Stomach (tissue), 8 donors: ENCODE measurements at regions not wholly inside any gene's neighbourhood (a gene's known extent, or its start where the extent isn't known, plus 50 kb on each side); places are given as distances from the start of the nearest gene placed in this dataset.

Experiments
- DNase-seq, 2 donors: peaks; one replicate each; pipeline versions ENCODE4 v3.0.0 to v3.0.0-alpha.2; 2013 to 2019
- H3K27ac ChIP-seq, 5 donors: fragments of 200-600 bp in 4 of 5; sonication (generic) in 4 of 5; one replicate each; pipeline ENCODE4 v1.5.1; 2013 to 2019; ENCODE audit warnings: mild to moderate bottlenecking in 1 of 5, moderate library complexity in 1 of 5
- H3K27me3 ChIP-seq, 3 donors: fragments of 200-600 bp; sonication (generic); one replicate each; pipeline ENCODE4 v1.5.1; 2017 to 2019; ENCODE audit warnings: mixed run types in 1 of 3
- H3K36me3 ChIP-seq, 4 donors: fragments of 200-600 bp; sonication (generic); 1 replicate in 3 of 4; 2 replicates in 1 of 4; pipeline ENCODE4 v1.5.1; 2016 to 2019
- H3K4me1 ChIP-seq, 4 donors: fragments of 200-600 bp; sonication (generic); one replicate each; pipeline ENCODE4 v1.5.1; 2016 to 2019
- H3K4me3 ChIP-seq, 4 donors: fragments of 200-600 bp; sonication (generic) in 3 of 4; one replicate each; pipeline ENCODE4 v1.5.1; 2016 to 2019; ENCODE audit warnings: mild to moderate bottlenecking in 1 of 4
- H3K9me3 ChIP-seq, 4 donors: fragments of 200-600 bp; sonication (generic); one replicate each; pipeline ENCODE4 v1.5.1; 2016 to 2019
- CTCF ChIP-seq, 7 experiments: fragments of 450-650 bp in 4 of 7; fragments of 200-600 bp in 3 of 7; sonication (generic) in 3 of 7; IDR thresholded peaks; one replicate each; pipeline ENCODE4 v1.5.1; 2016 to 2019; ENCODE audit warnings: antibody characterized with exemption in 7 of 7, control low read depth in 2 of 7, mild to moderate bottlenecking in 1 of 7
- EP300 ChIP-seq: sonication (generic); formaldehyde crosslinking; IDR thresholded peaks from one replicate; pipeline ENCODE4 v1.6.1; 2017; ENCODE audit warnings: antibody characterized with exemption
- POLR2A ChIP-seq, 4 donors: fragments of 450-650 bp; IDR thresholded peaks; one replicate each; pipeline ENCODE4 v1.6.1; 2016; ENCODE audit warnings: antibody characterized with exemption in 4 of 4, control low read depth in 2 of 4, mild to moderate bottlenecking in 1 of 4, moderate library complexity in 1 of 4
- POLR2AphosphoS5 ChIP-seq, 3 donors: sonication (generic); formaldehyde crosslinking; IDR thresholded peaks; one replicate each; pipeline ENCODE4 v1.6.1; 2016; ENCODE audit warnings: antibody characterized with exemption in 3 of 3
- WGBS, 5 donors: extraction: QIAGEN DNeasy Blood & Tissue Kit in 3 of 5; methylation state at CpG; one replicate each; pipeline versions ENCODE4 v1.1.5 to v1.1.7; 2013 to 2018; 5-methylcytosine and 5-hydroxymethylcytosine counted together
- intact Hi-C: fragments of 100-400 bp; cut with DNase I; formaldehyde crosslinking; loops from one replicate; pipeline ENCODE4 v1.15.1; 2023; ENCODE audit warnings: low total_unique reads
- donor health status: healthy with polysubstance abuse.
- donor health status: Bipolar disorder and iron deficiency.
- donor health status: healthy.

- intact Hi-C loops: no loop called here
- no peak for TF ChIP-seq EP300
- TF ChIP-seq CTCF (IDR thresholded peaks at IDR 0.05): no peak
- no peak for TF ChIP-seq POLR2A (IDR thresholded peaks at IDR 0.05)
- no peak for TF ChIP-seq POLR2AphosphoS5 (IDR thresholded peaks at IDR 0.05)
- 67 to 97% (median 85%) methylated on average over 3 of the region's 3 CpGs for WGBS, 5 donors
- Histone ChIP-seq H3K27ac (no peak overlapping the region), H3K4me3 (no peak overlapping the region), H3K4me1 (no peaks in the 10 kb centered on the region), H3K27me3 (no peaks in the 10 kb centered on the region), H3K36me3 (no peaks in the 10 kb centered on the region), H3K9me3 (no peaks in the 10 kb centered on the region)
- DNase-seq: no peak
Observed at GRCh38 chrX:20954014-20954413, 420.2 kb upstream of the CNKSR2 start.

GRCh38 chrX:20952180-20952579 lies 422.0 kb upstream of the CNKSR2 start:
- Histone ChIP-seq H3K9me3 (no peaks in the 10 kb centered on the region), H3K27ac (no peak overlapping the region), H3K27me3 (no peaks in the 10 kb centered on the region), H3K36me3 (no peaks in the 10 kb centered on the region), H3K4me3 (no peak overlapping the region), H3K4me1 (no peaks in the 10 kb centered on the region)
- no peak for TF ChIP-seq EP300
- no peak for TF ChIP-seq POLR2AphosphoS5 (IDR thresholded peaks at IDR 0.05)
- no peak for TF ChIP-seq POLR2A (IDR thresholded peaks at IDR 0.05)
- no peak for TF ChIP-seq CTCF (IDR thresholded peaks at IDR 0.05)
- 69 to 85% (median 76%) methylated on average over 3 of the region's 3 CpGs for WGBS, 5 donors
- intact Hi-C loops: no loop called here
- DNase-seq: no peak

- no peaks in the 10 kb centered on the region for H3K9me3 ChIP-seq
- no peaks in the 10 kb centered on the region for H3K4me1 ChIP-seq
- intact Hi-C loops: no loop called here
- DNase-seq: no peak
- WGBS, 5 donors: 37 to 58% (median 40%) methylated on average over 4 to 5 of the region's 5 CpGs
- H3K27ac ChIP-seq: no peak overlapping the region
- TF ChIP-seq POLR2AphosphoS5 (IDR thresholded peaks at IDR 0.05): no peak
- no peak for TF ChIP-seq EP300
- TF ChIP-seq CTCF (IDR thresholded peaks at IDR 0.05): no peak
- H3K4me3 ChIP-seq: no peak overlapping the region
- H3K36me3 ChIP-seq: no peaks in the 10 kb centered on the region
- H3K27me3 ChIP-seq: no peaks in the 10 kb centered on the region
Observed at GRCh38 chrX:20951016-20951810, 423.0 kb upstream of the CNKSR2 start.

GRCh38 chrX:20947411-20947912 lies 426.8 kb upstream of the CNKSR2 start:
- no peaks in the 10 kb centered on the region for H3K27me3 ChIP-seq
- no peak overlapping the region for H3K27ac ChIP-seq
- H3K9me3 ChIP-seq: no peaks in the 10 kb centered on the region
- DNase-seq: no peak
- no peaks in the 10 kb centered on the region for H3K4me1 ChIP-seq
- WGBS, 5 donors: 8 to 17% (median 12%) methylated on average over 7 of the region's 7 CpGs
- intact Hi-C loops: no loop called here
- TF ChIP-seq POLR2A (IDR thresholded peaks at IDR 0.05): no peak
- no peak for TF ChIP-seq POLR2AphosphoS5 (IDR thresholded peaks at IDR 0.05)
- TF ChIP-seq EP300: no peak
- TF ChIP-seq CTCF (IDR thresholded peaks at IDR 0.05): no peak
- no peaks in the 10 kb centered on the region for H3K36me3 ChIP-seq
- no peak overlapping the region for H3K4me3 ChIP-seq
